HEK293 (cell line): ENCODE measurements at regions not wholly inside any gene's neighbourhood (a gene's known extent, or its start where the extent isn't known, plus 50 kb on each side); places are given as distances from the start of the nearest gene placed in this dataset.
A peak's percentile ranks its signal among the peaks of the same experiment; 100 is the strongest.

Experiments
- CTCF ChIP-seq: fragments of 450-650 bp; formaldehyde crosslinking; IDR thresholded peaks from 2 replicates; pipeline ENCODE4 v1.5.1; 2016; ENCODE audit warnings: missing biosample characterization, missing genetic modification characterization
- GLIS1 ChIP-seq: fragments of 450-650 bp; formaldehyde crosslinking; IDR thresholded peaks from 2 replicates; pipeline ENCODE4 v1.5.1; 2016; ENCODE audit warnings: missing biosample characterization, missing genetic modification characterization
- ZNF133 ChIP-seq: fragments of 450-650 bp; formaldehyde crosslinking; IDR thresholded peaks from 2 replicates; pipeline ENCODE4 v1.5.1; 2016; ENCODE audit warnings: missing biosample characterization, missing genetic modification characterization
- ZNF274 ChIP-seq, 2 experiments: fragments of 200-500 bp in 1 of 2; fragments of 450-650 bp in 1 of 2; sonication (Bioruptor generic) in 1 of 2; formaldehyde crosslinking in 1 of 2; IDR thresholded peaks; 2 replicates each; pipeline versions ENCODE4 v1.5.1 to v1.6.1; 2014 to 2016; ENCODE audit warnings: borderline replicate concordance in 1 of 2, inconsistent platforms in 1 of 2, low read length in 1 of 2, missing biosample characterization in 1 of 2, missing genetic modification characterization in 1 of 2
- ZNF362 ChIP-seq: fragments of 450-650 bp; formaldehyde crosslinking; IDR thresholded peaks from 2 replicates; pipeline ENCODE4 v1.5.1; 2016; ENCODE audit warnings: missing biosample characterization, missing genetic modification characterization
- ZNF514 ChIP-seq: fragments of 450-650 bp; formaldehyde crosslinking; IDR thresholded peaks from 2 replicates; pipeline ENCODE4 v1.5.1; 2016; ENCODE audit warnings: missing biosample characterization, missing genetic modification characterization
- ZNF549 ChIP-seq: fragments of 450-650 bp; IDR thresholded peaks from 2 replicates; pipeline ENCODE4 v1.5.1; 2018; ENCODE audit warnings: missing biosample characterization, missing genetic modification characterization, mild to moderate bottlenecking, inconsistent platforms, moderate library complexity
- ZNF792 ChIP-seq: fragments of 450-650 bp; formaldehyde crosslinking; IDR thresholded peaks from 2 replicates; pipeline ENCODE4 v1.5.1; 2016; ENCODE audit warnings: missing biosample characterization, missing genetic modification characterization

GRCh38 chr13:62643007-62643483, 1227.4 kb upstream of the PCDH20 start:
- TF ChIP-seq ZNF274 (IDR thresholded peaks at IDR 0.05; ENCODE audit: low read length) (no peak), ZNF274 (tag by site-specific recombination; IDR thresholded peaks at IDR 0.05; ENCODE audit: borderline replicate concordance) (no peak), CTCF (tag by site-specific recombination) (no peak), ZNF362 (tag by site-specific recombination) (0 out of 2 replicates have a peak, but pooled peaks have one; percentile 24), GLIS1 (no peak), ZNF792 (tag by site-specific recombination) (no peak), ZNF549 (tag by site-specific recombination) (no peak), ZNF514 (tag by site-specific recombination) (no peak), ZNF133 (tag by site-specific recombination) (no peak)
